Umbilical cord (tissue), 1 donor: ENCODE measurements at regions not wholly inside any gene's neighbourhood (a gene's known extent, or its start where the extent isn't known, plus 50 kb on each side); places are given as distances from the start of the nearest gene placed in this dataset.

ENCODE experiments used
- DNase-seq: peaks from one replicate; pipeline ENCODE4 v3.0.0-alpha.2; 2015; ENCODE audit warnings: low spot score

- DNase-seq: no peak
These were observed 223.4 kb upstream of the RND3 start for GRCh38 chr2:150710916-150711315.

DNA sequence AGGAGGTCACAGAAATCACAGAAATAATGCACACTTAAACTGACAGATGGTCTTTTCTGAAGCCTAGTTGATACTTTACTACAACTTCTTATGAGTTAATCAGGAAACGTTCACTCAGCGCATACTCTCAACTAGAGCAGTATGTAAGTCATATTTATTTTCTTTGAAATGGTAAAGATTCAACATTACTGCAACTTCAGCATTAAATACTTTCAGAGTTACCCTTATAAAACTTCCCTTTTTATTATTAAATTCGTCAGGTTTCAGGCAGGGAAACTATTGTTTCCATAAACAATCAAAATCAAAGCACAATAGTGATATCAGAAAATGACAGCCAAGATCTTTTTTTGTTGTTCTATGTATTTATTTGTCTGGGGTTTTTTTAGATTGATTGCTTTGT is 222.6 kb upstream of the RND3 start:
- no peak for DNase-seq

DNA sequence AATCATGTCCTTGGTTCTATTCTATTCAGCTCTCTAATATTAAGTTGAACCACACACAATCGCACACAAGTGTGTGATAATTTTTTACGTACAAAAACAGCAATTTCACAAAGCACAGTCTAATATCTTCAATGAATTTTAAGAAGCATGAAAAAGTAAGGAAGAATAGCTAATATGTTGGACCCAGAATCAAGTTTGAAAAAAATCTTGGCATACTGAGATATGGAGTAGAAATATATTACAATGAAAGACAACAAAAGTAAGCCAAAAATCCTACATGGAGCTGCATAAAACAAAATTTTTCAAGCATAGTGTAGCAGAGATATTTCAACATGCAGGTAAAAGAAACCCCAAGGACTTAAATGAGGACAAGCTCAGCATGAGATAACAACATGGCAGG is 219.1 kb upstream of the RND3 start:
- DNase-seq: no peak

DNA sequence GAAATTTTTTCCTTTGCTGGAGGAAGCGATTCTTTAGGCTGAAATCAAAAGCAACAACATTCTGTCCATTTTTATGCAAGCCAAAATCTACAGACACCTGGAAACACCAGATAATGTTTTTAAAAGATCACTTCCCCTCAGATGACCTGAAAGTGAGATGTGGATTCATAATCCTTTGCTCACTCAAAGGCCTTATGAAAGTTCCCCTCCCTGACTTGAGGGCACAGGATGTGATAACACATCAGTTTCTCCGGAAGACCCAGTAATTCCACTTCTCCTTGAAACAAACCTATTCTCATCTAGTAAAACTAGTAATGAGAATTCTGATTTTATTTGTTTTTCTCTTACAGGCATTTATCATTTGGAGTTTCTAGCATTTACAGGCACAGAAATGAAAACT is 218.3 kb upstream of the RND3 start:
- no peak for DNase-seq

- DNase-seq: no peak
These were observed 217.9 kb upstream of the RND3 start for GRCh38 chr2:150705357-150705756.

- no peak for DNase-seq
These were observed 215.3 kb upstream of the RND3 start for GRCh38 chr2:150702791-150703190.

DNA sequence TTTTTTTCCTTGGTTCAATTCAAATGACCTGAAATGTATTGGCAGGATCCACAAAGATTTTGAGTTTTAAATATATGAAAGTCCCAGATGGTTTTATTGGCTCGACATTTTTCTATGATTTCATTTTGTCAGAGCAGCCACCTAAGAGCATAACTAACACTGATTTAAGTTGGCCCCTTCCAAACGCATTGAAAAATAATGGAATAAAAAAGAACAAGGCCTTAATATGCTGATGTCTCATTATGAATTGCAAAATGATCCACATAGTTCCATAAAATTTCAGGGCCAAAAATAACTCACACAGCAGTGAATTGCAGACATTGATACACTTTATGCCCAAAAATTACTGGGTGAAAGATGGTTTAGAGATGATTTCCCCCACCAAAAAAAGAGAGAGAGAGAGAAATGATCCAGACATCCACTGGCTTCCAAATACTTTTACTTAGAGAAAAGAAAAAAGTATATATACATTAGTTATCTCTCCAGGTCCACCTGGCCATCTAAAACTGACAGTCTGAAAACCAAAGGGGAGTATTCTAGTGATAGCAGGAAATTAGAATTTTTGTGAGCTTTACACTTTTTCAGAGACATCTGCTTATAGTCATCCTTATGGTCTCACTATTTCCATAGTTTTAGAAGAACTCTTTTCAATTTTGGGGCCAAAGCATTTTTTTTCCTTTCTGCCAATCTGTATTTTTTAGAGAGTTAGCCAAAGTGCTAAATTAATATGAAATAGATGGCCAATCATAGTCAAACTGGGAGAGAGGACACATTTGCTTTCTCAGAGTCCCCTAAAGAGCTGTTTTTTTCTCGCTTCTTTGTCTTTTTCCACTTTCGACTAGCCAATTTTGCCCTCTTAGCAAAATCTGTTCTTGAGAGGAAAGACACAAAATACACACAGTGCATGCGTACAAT is 213.5 kb upstream of the RND3 start:
- no peak for DNase-seq

GRCh38 chr2:150699218-150699617 is 211.8 kb upstream of the RND3 start:
- DNase-seq: no peak

GRCh38 chr2:150698016-150698661 is 210.7 kb upstream of the RND3 start:
- no peak for DNase-seq

GRCh38 chr2:150697596-150697995 is 210.1 kb upstream of the RND3 start:
- DNase-seq: no peak

DNA sequence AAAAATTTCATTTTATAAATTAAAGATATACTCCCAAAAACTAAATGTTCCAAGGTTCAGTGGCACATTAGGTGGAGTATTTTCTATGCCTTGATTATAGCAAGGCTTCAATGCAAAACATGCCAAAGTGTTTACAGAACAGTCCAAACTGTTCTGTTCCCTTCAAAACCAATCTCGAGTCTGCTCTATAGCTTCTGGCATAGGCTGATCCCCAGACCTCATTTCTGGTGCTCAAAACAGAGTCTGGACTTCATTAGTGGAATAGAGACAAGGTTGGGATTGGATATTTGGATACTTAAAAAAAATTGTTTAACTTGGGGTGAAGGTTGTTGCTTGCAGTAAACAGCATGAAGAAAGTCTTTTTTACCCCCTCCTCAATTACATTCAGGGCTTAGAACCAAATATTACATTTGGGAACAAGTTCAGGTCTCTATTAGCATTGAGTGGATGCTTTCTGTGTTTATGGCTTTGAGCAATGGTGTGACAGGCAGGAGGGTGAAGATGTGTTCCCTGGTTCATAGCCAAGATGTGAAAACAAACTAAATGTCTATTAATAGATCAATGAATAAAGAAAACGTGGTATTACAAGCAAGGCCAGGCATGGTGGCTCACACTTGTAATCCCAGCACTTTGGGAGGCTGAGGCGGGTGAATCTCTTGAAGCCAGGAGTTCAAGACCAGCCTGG is 208.1 kb upstream of the RND3 start:
- no peak for DNase-seq

- DNase-seq: no peak
These were observed 206.1 kb upstream of the RND3 start for GRCh38 chr2:150693556-150693955.

- DNase-seq: no peak
These were observed 203.4 kb upstream of the RND3 start for GRCh38 chr2:150690870-150691269.

DNA sequence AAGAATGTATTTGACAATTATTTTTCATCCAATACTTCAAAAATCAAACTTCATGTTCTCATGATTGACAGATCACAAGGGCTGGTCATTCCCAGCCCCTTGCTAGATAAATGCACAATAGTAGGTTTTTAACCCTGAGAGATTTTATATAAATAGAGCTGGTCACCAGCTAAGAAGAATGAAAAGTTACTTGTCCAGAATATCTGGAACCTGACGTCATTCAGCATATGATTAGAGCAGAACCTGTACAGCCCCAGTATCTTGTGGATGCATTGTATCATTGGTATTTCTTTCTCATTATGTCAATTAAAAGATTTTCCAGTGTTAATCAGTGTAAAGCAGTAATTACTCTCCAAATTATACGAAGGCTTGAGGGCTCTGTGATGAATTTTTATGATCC is 202.8 kb upstream of the RND3 start:
- no peak for DNase-seq

DNA sequence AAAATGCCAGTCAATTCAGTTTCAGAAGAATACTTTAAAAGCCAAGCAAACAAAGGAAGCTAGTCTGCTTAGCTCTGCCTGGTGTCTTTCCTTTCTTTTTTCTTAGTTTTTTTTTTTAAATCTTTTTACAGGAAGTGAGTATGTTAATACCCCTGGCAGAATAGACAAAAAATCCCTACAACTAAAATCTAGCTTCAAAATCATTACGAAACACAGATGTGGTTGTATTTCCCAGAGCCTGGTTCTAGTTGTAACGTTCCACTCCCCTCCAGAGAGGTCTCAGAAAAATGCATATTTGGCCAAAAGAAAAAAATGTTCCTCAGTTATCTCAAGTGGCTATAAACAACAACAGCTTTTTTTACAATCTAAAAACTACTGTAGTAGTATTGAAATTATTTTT is 202.1 kb upstream of the RND3 start:
- no peak for DNase-seq

GRCh38 chr2:150688016-150688415 is 200.5 kb upstream of the RND3 start:
- no peak for DNase-seq

GRCh38 chr2:150686391-150686790 is 198.9 kb upstream of the RND3 start:
- DNase-seq: no peak

GRCh38 chr2:150681120-150681804 is 193.8 kb upstream of the RND3 start:
- no peak for DNase-seq

DNA sequence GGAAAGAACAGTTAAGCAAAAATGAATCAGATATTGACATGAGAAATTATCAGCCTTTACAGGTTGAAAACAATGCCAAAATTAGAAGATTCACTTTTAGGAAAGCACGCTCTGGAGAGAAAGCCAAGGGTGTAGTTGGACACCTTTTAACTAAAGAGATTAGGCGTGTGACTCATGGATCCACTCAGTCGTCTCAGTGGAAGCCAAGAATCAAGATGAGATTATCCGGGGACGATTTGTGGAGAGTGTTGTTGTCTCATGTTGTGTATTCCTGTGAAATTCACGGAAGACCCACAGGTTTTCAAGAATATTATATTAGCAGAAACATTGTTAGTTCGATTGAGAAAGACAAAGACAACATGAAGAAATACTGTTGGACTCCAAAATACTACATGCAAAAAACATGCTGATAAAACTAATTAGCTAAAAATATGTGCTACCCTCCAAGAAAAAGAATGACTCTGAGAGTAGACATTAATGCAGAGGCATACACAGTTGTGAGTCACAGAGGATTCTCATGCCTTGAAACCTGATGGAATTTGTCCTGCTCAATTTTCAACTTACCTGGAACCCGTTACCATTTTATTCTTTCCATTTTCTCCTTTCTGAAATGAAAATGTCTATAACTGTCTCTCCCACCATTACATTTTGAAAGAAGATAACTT is 192.1 kb upstream of the RND3 start:
- DNase-seq: no peak

GRCh38 chr2:150677551-150677950 is 190.1 kb upstream of the RND3 start:
- no peak for DNase-seq

DNA sequence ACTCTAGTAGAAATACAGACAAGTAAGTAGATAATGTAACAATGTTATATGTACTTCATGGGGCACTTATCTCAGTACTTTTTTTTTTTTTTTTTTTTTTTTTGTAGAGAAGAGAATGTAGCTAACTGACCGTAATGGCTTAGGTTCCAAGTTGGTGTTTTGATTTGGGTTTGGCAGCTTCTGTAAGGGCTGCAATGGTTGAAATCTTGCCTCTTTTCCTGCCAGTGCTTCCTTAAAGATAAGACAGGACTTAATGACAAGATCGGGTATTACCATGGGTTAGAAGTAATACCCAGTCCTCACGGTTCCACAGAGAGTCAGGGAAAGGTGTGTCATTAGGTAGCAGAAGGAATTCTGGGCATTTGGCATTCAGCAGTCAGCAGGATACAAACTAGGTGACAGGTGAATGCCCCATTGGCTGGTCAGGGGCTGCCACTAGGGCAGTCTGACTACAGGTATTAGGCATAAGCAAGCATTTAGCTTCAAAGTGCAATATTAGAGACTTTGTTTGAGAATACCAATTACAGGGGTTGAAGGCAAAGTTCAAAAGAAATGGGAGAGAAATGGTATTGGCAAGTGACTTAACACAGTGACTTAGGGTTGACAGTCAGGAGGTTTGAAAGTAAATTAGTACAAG is 189.4 kb upstream of the RND3 start:
- DNase-seq: no peak
